HEK293 (cell line): ENCODE measurements at regions not wholly inside any gene's neighbourhood (a gene's known extent, or its start where the extent isn't known, plus 50 kb on each side); places are given as distances from the start of the nearest gene placed in this dataset.

Experiments
- CTCF ChIA-PET: fragments of 350-600 bp; formaldehyde crosslinking; extraction: SDS; loops from one replicate; lab custom pipeline; 2021; ENCODE audit warnings: antibody characterized with exemption; lab: Yijun Ruan, JAX
- POLR2A ChIA-PET: fragments of 300-600 bp; formaldehyde crosslinking; extraction: SDS; loops from one replicate; lab custom pipeline; 2020; ENCODE audit warnings: antibody characterized with exemption, inconsistent platforms; lab: Yijun Ruan, JAX
- H3K27ac ChIP-seq: fragments of 200-500 bp; sonication (Bioruptor generic); 2 replicates; pipeline ENCODE4 v1.5.1; 2014; ENCODE audit warnings: low read depth, low read length, control low read depth, inconsistent platforms; ENCODE audit errors: extremely low read depth
- H3K36me3 ChIP-seq, 2 experiments: fragments of 200-500 bp in 1 of 2; sonication (Bioruptor generic) in 1 of 2; 1 replicate in 1 of 2; 2 replicates in 1 of 2; pipeline ENCODE4 v1.5.1; 2014 to 2017; ENCODE audit warnings: inconsistent platforms in 2 of 2, low read length in 2 of 2; ENCODE audit not compliant: control insufficient read depth in 2 of 2, insufficient read depth in 1 of 2
- H3K4me1 ChIP-seq: fragments of 200-500 bp; sonication (Bioruptor generic); 2 replicates; pipeline ENCODE4 v1.5.1; 2014; ENCODE audit warnings: mild to moderate bottlenecking, low read length, inconsistent platforms; ENCODE audit not compliant: control insufficient read depth, insufficient read depth
- H3K4me3 ChIP-seq: 2 replicates; pipeline ENCODE4 v1.5.1; 2011; ENCODE audit warnings: low read depth, mild to moderate bottlenecking, control low read depth, low read length, moderate library complexity
- H3K9me3 ChIP-seq: fragments of 200-500 bp; sonication (Bioruptor generic); 2 replicates; pipeline ENCODE4 v1.5.1; 2014; ENCODE audit warnings: low read depth, low read length, inconsistent platforms; ENCODE audit not compliant: control insufficient read depth, insufficient read depth
- EGR2 ChIP-seq: fragments of 450-650 bp; formaldehyde crosslinking; IDR thresholded peaks from 2 replicates; pipeline ENCODE4 v1.5.1; 2016; ENCODE audit warnings: low read depth, missing biosample characterization, missing genetic modification characterization
- GLI4 ChIP-seq: fragments of 450-650 bp; formaldehyde crosslinking; IDR thresholded peaks from 2 replicates; pipeline ENCODE4 v1.5.1; 2016; ENCODE audit warnings: missing biosample characterization, missing genetic modification characterization
- SCRT2 ChIP-seq: fragments of 450-650 bp; formaldehyde crosslinking; IDR thresholded peaks from 2 replicates; pipeline ENCODE4 v1.5.1; 2016; ENCODE audit warnings: missing biosample characterization, missing genetic modification characterization
- TSHZ1 ChIP-seq: fragments of 450-650 bp; formaldehyde crosslinking; IDR thresholded peaks from 2 replicates; pipeline ENCODE4 v1.5.1; 2016; ENCODE audit warnings: missing biosample characterization, missing genetic modification characterization, borderline replicate concordance
- YY1 ChIP-seq: fragments of 450-650 bp; formaldehyde crosslinking; IDR thresholded peaks from 2 replicates; pipeline ENCODE4 v1.5.1; 2018; ENCODE audit warnings: missing biosample characterization, missing genetic modification characterization
- ZNF140 ChIP-seq: fragments of 450-650 bp; formaldehyde crosslinking; IDR thresholded peaks from 2 replicates; pipeline ENCODE4 v1.5.1; 2016; ENCODE audit warnings: missing biosample characterization, missing genetic modification characterization
- ZNF202 ChIP-seq: fragments of 450-650 bp; formaldehyde crosslinking; IDR thresholded peaks from 2 replicates; pipeline ENCODE4 v1.5.1; 2016; ENCODE audit warnings: missing biosample characterization, missing genetic modification characterization, borderline replicate concordance
- ZNF302 ChIP-seq: fragments of 450-650 bp; formaldehyde crosslinking; IDR thresholded peaks from 2 replicates; pipeline ENCODE4 v1.5.1; 2016; ENCODE audit warnings: missing biosample characterization, missing genetic modification characterization, low read depth
- ZNF366 ChIP-seq: fragments of 450-650 bp; formaldehyde crosslinking; conservative IDR thresholded peaks from 2 replicates; pipeline ENCODE4 v1.5.1; 2016; ENCODE audit warnings: missing biosample characterization, missing genetic modification characterization
- ZNF391 ChIP-seq: fragments of 450-650 bp; formaldehyde crosslinking; IDR thresholded peaks from 2 replicates; pipeline ENCODE4 v1.5.1; 2016; ENCODE audit warnings: low read depth, missing biosample characterization, missing genetic modification characterization, borderline replicate concordance
- ZNF426 ChIP-seq: fragments of 450-650 bp; formaldehyde crosslinking; IDR thresholded peaks from 2 replicates; pipeline ENCODE4 v1.5.1; 2017; ENCODE audit warnings: missing biosample characterization, missing genetic modification characterization, mild to moderate bottlenecking, inconsistent platforms, moderate library complexity
- ZNF580 ChIP-seq: fragments of 450-650 bp; formaldehyde crosslinking; IDR thresholded peaks from 2 replicates; pipeline ENCODE4 v1.5.1; 2016; ENCODE audit warnings: missing biosample characterization, missing genetic modification characterization
- ZNF629 ChIP-seq: fragments of 450-650 bp; formaldehyde crosslinking; IDR thresholded peaks from 2 replicates; pipeline ENCODE4 v1.5.1; 2017; ENCODE audit warnings: missing biosample characterization, missing genetic modification characterization
- ZNF707 ChIP-seq: fragments of 450-650 bp; formaldehyde crosslinking; IDR thresholded peaks from 2 replicates; pipeline ENCODE4 v1.5.1; 2016; ENCODE audit warnings: missing biosample characterization, missing genetic modification characterization
- ZNF792 ChIP-seq: fragments of 450-650 bp; formaldehyde crosslinking; IDR thresholded peaks from 2 replicates; pipeline ENCODE4 v1.5.1; 2016; ENCODE audit warnings: missing biosample characterization, missing genetic modification characterization
- ZSCAN30 ChIP-seq: fragments of 450-650 bp; IDR thresholded peaks from 2 replicates; pipeline ENCODE4 v1.5.1; 2018; ENCODE audit warnings: missing biosample characterization, mild to moderate bottlenecking, missing genetic modification characterization, moderate library complexity
- TF ChIP-seq, protein P1 (sequence below): fragments of 450-650 bp; formaldehyde crosslinking; IDR thresholded peaks from 2 replicates; pipeline ENCODE4 v1.5.1; 2016; ENCODE audit warnings: missing biosample characterization, missing genetic modification characterization
- TF ChIP-seq, protein P2 (sequence below): fragments of 450-650 bp; formaldehyde crosslinking; IDR thresholded peaks from 2 replicates; pipeline ENCODE4 v1.5.1; 2017; ENCODE audit warnings: missing biosample characterization, missing genetic modification characterization
- TF ChIP-seq, protein P3 (sequence below): fragments of 450-650 bp; formaldehyde crosslinking; IDR thresholded peaks from 2 replicates; pipeline ENCODE4 v1.5.1; 2016; ENCODE audit warnings: missing biosample characterization, missing genetic modification characterization

GRCh38 chr2:121037480-121037879 is 247.5 kb downstream of the TFCP2L1 start:
- Histone ChIP-seq H3K4me3 (no peak overlapping the region), H3K36me3 (no peaks in the 10 kb centered on the region), H3K9me3 (no peaks in the 10 kb centered on the region), H3K27ac (no peak overlapping the region), H3K4me1 (peaks cover 9% of the 10 kb centered on the region; the same call in 1 of the 2 replicates)
- ChIA-PET POLR2A (interaction anchor here (1.3 kb wide), 1 partner anchor 37 kb away, joined by 3 read pairs; no protein-coding TSS in a partner anchor), CTCF (interaction anchor here (0.6 to 1.0 kb wide), 4 partner anchors 15 to 141 kb away, joined by 3 to 4 read pairs (median 3); no protein-coding TSS in a partner anchor)
- TF ChIP-seq, protein P1, sequence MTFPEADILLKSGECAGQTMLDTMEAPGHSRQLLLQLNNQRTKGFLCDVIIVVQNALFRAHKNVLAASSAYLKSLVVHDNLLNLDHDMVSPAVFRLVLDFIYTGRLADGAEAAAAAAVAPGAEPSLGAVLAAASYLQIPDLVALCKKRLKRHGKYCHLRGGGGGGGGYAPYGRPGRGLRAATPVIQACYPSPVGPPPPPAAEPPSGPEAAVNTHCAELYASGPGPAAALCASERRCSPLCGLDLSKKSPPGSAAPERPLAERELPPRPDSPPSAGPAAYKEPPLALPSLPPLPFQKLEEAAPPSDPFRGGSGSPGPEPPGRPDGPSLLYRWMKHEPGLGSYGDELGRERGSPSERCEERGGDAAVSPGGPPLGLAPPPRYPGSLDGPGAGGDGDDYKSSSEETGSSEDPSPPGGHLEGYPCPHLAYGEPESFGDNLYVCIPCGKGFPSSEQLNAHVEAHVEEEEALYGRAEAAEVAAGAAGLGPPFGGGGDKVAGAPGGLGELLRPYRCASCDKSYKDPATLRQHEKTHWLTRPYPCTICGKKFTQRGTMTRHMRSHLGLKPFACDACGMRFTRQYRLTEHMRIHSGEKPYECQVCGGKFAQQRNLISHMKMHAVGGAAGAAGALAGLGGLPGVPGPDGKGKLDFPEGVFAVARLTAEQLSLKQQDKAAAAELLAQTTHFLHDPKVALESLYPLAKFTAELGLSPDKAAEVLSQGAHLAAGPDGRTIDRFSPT (tag by site-specific recombination) = no peak
- TF ChIP-seq ZNF391 = no peak
- TF ChIP-seq SCRT2 (tag by site-specific recombination) = no peak
- TF ChIP-seq ZNF629 = no peak
- no peak for TF ChIP-seq ZNF707 (tag by site-specific recombination)
- no peak for TF ChIP-seq ZNF366
- no peak for TF ChIP-seq ZNF426 (tag by site-specific recombination)
- TF ChIP-seq ZNF580 (tag by site-specific recombination) = no peak
- no peak for TF ChIP-seq EGR2 (tag by site-specific recombination)
- TF ChIP-seq GLI4 = no peak
- TF ChIP-seq ZSCAN30 (tag by site-specific recombination) = no peak
- TF ChIP-seq ZNF202 (tag by site-specific recombination) = no peak
- no peak for TF ChIP-seq ZNF140
- no peak for TF ChIP-seq ZNF792
- TF ChIP-seq, protein P2, sequence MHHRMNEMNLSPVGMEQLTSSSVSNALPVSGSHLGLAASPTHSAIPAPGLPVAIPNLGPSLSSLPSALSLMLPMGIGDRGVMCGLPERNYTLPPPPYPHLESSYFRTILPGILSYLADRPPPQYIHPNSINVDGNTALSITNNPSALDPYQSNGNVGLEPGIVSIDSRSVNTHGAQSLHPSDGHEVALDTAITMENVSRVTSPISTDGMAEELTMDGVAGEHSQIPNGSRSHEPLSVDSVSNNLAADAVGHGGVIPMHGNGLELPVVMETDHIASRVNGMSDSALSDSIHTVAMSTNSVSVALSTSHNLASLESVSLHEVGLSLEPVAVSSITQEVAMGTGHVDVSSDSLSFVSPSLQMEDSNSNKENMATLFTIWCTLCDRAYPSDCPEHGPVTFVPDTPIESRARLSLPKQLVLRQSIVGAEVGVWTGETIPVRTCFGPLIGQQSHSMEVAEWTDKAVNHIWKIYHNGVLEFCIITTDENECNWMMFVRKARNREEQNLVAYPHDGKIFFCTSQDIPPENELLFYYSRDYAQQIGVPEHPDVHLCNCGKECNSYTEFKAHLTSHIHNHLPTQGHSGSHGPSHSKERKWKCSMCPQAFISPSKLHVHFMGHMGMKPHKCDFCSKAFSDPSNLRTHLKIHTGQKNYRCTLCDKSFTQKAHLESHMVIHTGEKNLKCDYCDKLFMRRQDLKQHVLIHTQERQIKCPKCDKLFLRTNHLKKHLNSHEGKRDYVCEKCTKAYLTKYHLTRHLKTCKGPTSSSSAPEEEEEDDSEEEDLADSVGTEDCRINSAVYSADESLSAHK (tag by site-specific recombination) = no peak
- no peak for TF ChIP-seq TSHZ1 (tag by site-specific recombination)
- no peak for TF ChIP-seq ZNF302
- no peak for TF ChIP-seq YY1 (tag by site-specific recombination)
- TF ChIP-seq, protein P3, sequence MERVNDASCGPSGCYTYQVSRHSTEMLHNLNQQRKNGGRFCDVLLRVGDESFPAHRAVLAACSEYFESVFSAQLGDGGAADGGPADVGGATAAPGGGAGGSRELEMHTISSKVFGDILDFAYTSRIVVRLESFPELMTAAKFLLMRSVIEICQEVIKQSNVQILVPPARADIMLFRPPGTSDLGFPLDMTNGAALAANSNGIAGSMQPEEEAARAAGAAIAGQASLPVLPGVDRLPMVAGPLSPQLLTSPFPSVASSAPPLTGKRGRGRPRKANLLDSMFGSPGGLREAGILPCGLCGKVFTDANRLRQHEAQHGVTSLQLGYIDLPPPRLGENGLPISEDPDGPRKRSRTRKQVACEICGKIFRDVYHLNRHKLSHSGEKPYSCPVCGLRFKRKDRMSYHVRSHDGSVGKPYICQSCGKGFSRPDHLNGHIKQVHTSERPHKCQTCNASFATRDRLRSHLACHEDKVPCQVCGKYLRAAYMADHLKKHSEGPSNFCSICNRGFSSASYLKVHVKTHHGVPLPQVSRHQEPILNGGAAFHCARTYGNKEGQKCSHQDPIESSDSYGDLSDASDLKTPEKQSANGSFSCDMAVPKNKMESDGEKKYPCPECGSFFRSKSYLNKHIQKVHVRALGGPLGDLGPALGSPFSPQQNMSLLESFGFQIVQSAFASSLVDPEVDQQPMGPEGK (tag by site-specific recombination) = no peak
